Fibroblast of villous mesenchyme (primary cell): ENCODE measurements at regions not wholly inside any gene's neighbourhood (a gene's known extent, or its start where the extent isn't known, plus 50 kb on each side); places are given as distances from the start of the nearest gene placed in this dataset.
A peak's percentile ranks its signal among the peaks of the same experiment; 100 is the strongest.

Source experiments
- DNase-seq: peaks from one replicate; pipeline ENCODE4 v3.0.0-alpha.2; 2010; ENCODE audit warnings: low read depth
- H3K4me3 ChIP-seq: 2 replicates; pipeline ENCODE4 v1.5.1; 2011; ENCODE audit warnings: low read depth, mild to moderate bottlenecking, low read length
- TF ChIP-seq, protein P1 (sequence below): IDR thresholded peaks from 2 replicates; pipeline ENCODE4 v1.5.1; 2012; ENCODE audit warnings: low read depth, mild to moderate bottlenecking, low read length; ENCODE audit not compliant: insufficient read depth

DNA sequence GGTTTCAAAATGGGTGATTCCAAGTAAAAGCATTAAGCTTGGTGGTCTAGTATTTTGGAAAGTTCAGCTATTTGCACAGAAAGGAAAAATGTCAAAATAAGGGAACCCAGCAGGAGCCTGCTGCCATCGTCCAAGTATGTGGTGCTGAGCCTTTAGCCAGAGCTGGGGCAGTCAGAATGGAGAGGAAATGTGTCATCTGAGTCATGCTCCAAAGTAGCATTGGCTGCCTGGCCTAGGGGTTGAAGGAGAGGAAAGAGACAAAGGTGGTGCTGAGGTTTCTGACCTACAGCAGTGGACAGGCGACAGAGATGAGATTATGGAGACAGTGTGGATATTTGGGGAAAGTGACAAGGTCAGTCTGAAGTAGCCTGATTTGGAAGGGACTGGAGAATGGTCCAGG lies 103.9 kb downstream of the PLCE1 start:
- TF ChIP-seq, protein P1, sequence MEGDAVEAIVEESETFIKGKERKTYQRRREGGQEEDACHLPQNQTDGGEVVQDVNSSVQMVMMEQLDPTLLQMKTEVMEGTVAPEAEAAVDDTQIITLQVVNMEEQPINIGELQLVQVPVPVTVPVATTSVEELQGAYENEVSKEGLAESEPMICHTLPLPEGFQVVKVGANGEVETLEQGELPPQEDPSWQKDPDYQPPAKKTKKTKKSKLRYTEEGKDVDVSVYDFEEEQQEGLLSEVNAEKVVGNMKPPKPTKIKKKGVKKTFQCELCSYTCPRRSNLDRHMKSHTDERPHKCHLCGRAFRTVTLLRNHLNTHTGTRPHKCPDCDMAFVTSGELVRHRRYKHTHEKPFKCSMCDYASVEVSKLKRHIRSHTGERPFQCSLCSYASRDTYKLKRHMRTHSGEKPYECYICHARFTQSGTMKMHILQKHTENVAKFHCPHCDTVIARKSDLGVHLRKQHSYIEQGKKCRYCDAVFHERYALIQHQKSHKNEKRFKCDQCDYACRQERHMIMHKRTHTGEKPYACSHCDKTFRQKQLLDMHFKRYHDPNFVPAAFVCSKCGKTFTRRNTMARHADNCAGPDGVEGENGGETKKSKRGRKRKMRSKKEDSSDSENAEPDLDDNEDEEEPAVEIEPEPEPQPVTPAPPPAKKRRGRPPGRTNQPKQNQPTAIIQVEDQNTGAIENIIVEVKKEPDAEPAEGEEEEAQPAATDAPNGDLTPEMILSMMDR: no peak
- no peak overlapping the region for H3K4me3 ChIP-seq
- no peak for DNase-seq

DNA sequence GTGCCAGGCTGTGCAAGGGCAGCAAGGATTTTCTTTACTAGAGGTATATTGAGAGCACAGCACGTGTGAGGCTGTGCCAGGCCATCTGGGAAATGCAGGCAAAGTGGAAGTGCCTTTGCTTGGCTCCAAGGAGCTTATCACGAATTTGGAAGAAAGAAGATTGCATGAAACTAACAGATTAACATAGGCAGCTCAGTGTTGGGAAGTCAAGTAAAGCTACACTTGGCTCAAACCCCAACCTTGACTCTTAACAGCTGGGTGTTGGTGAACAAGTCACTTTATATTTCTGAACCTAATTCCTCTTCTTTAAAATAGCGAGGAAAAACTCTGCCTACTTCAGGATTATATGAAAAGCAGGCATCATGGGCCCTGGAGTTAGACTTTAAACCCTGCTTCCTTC lies 105.2 kb downstream of the PLCE1 start:
- no peak overlapping the region for H3K4me3 ChIP-seq
- TF ChIP-seq, protein P1: no peak
- no peak for DNase-seq

DNA sequence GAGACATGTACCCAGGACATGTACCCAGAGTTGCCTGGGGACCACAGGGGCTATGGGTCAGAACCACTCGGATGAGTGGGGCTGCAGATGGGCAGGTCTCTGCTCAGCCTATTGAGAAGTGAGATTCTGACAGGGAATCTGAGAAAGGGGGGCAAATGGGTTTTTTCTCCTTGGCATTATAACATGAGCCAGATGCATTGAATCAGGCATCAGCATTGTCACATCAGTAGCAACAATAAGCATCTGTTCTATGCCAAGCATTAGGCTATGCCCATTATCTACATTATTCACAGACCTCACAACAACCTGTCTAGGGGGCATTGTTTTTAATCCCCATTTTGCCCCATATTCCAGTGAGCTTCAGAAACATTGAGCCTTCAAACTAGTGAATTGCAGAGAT lies 108.2 kb downstream of the PLCE1 start:
- TF ChIP-seq, protein P1: no peak

DNA sequence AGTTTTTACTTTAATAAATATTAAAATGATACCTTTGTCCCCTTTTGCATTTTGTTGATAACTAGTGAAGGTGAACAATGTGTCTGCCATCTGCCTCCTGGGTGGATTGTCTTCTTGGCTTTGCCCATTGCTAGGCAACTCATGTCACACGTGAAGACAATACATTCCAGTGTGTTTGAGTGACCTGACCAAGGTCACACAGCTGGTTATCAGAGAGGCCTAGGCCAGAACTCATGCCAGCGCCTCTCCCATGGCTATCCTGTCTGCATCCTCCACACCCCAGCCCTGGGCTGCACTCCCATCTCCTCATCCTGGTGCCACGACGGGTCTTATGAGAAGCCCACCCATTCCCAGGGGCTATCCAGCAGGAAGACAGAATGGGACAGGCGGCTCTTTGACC lies 108.7 kb downstream of the PLCE1 start:
- H3K4me3 ChIP-seq: no peak overlapping the region
- TF ChIP-seq, protein P1: no peak
- DNase-seq: no peak

More for the DNA sequence above, 108.2 kb downstream of the PLCE1 start:
- no peak for DNase-seq
- H3K4me3 ChIP-seq: no peak overlapping the region

DNA sequence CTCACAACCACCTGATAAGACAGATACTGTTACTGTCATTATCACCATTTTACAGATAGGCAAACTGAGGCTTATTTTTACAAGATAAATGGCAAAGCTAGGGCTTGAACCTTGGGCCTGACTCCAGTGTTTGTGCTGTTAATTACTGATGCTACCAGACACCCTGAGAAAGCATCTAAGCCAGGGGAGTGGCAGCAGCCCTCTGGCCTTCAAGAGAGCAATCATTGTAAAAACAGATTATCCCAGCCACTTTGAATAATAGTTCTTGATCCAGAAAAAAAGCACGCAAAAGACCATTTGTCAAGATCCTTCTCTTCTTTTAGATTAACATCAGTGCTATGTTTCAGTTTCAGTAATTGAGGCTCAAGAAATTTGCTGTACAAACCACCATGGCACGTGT lies 109.5 kb downstream of the PLCE1 start:
- no peak for DNase-seq
- H3K4me3 ChIP-seq: no peak overlapping the region
- TF ChIP-seq, protein P1: no peak

DNA sequence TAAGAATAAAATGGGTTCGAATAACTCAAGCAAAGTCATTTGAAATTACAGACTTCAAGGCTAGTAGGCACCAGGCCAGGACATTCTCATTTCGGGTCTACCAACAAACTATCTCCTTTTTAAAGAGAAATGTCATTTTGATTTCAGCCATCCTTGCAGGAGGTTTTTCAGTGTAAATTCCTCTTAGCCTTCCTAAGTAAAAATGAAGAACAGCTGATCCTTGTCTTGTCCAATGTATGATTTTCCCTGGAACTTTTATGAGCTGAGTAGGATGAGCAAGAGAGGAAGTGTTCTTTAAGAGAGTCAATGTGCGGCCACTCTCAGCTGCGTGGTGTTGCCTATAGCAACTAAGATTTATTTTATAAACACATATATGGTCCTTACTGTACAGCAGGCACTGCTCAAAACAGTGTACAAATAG lies 110.1 kb downstream of the PLCE1 start:
- no peak overlapping the region for H3K4me3 ChIP-seq
- DNase-seq: peak; percentile 87
- TF ChIP-seq, protein P1: no peak

DNA sequence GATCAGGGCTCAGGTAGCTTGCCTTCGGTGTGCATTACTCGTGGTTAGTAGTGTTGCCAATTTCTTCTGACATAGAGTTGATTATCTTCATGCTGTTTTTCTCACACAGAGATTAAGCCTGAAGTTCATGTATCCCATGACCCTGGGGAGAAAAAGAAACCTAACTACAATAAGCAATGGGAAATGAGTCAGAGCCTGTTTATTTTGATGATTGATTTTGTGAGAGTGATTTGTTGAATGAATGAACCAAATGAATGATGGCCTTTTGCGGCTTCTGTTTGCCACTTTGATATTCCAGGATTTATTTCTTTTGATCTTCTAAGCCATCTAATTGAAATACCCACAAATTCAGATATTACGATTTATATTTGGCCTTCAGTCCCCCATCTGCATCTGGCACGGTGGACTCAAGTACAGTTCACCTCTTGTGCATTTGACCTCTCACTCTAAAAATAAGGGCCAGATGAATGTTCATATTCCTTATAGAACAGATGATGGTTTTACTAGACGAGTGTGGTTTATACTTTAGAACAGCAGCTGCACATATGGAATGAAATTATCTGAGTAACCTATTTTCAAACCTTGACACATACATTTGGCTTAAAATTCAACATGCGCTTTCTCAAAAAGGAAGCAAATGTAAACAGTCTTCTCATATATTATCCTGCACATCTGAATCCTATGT lies 110.7 kb downstream of the PLCE1 start:
- DNase-seq: peak; percentile 70
- TF ChIP-seq, protein P1: no peak
- H3K4me3 ChIP-seq: no peak overlapping the region
